Neuronal stem cell (in vitro differentiated cells): ENCODE measurements at regions not wholly inside any gene's neighbourhood (a gene's known extent, or its start where the extent isn't known, plus 50 kb on each side); places are given as distances from the start of the nearest gene placed in this dataset.

Experiments
- DNase-seq: peaks from one replicate; pipeline ENCODE4 v3.0.0-alpha.2; 2013; ENCODE audit warnings: low spot score
- H2AFZ ChIP-seq: one replicate; pipeline ENCODE4 v1.6.1; 2013; ENCODE audit warnings: mild to moderate bottlenecking, low read length, inconsistent platforms
- H2AK5ac ChIP-seq: 2 replicates; pipeline ENCODE4 v1.6.1; 2013; ENCODE audit warnings: low read depth, mild to moderate bottlenecking, inconsistent platforms, low read length, moderate library complexity, mixed read lengths
- H2BK120ac ChIP-seq: 2 replicates; pipeline ENCODE4 v1.6.1; 2013; ENCODE audit warnings: low read depth, mild to moderate bottlenecking, inconsistent platforms, low read length, moderate library complexity, mixed read lengths
- H2BK12ac ChIP-seq: one replicate; pipeline ENCODE4 v1.6.1; 2013; ENCODE audit warnings: low read length, inconsistent platforms
- H2BK15ac ChIP-seq: 2 replicates; pipeline ENCODE4 v1.6.1; 2013; ENCODE audit warnings: mild to moderate bottlenecking, low read length, inconsistent platforms, mixed read lengths
- H2BK5ac ChIP-seq: one replicate; pipeline ENCODE4 v1.6.1; 2013; ENCODE audit warnings: inconsistent platforms, mild to moderate bottlenecking, low read length, moderate library complexity
- H3K14ac ChIP-seq: one replicate; pipeline ENCODE4 v1.6.1; 2013; ENCODE audit warnings: low read length, inconsistent platforms
- H3K18ac ChIP-seq: 2 replicates; pipeline ENCODE4 v1.6.1; 2013; ENCODE audit warnings: low read length, inconsistent platforms
- H3K23ac ChIP-seq: 2 replicates; pipeline ENCODE4 v1.6.1; 2013; ENCODE audit warnings: low read depth, mild to moderate bottlenecking, mixed read lengths, low read length, inconsistent platforms; ENCODE audit not compliant: poor library complexity
- H3K27ac ChIP-seq: replicated peaks from 3 replicates; pipeline ENCODE4 v1.5.1; 2013; ENCODE audit warnings: low read length, inconsistent platforms
- H3K27me3 ChIP-seq, 3 experiments: 2 replicates each; pipeline ENCODE4 v1.6.1; 2013; ENCODE audit warnings: low read length in 3 of 3, mild to moderate bottlenecking in 2 of 3, inconsistent platforms in 1 of 3, low read depth in 1 of 3, mixed read lengths in 1 of 3, moderate library complexity in 1 of 3; ENCODE audit not compliant: control insufficient read depth in 3 of 3, insufficient read depth in 3 of 3
- H3K36me3 ChIP-seq, 2 donors: replicated peaks in 1 of 2; 2 replicates each; pipeline ENCODE4 v1.6.1; 2013; ENCODE audit warnings: low read length in 2 of 2; ENCODE audit not compliant: control insufficient read depth in 2 of 2, insufficient read depth in 2 of 2
- H3K4ac ChIP-seq: 2 replicates; pipeline ENCODE4 v1.6.1; 2013; ENCODE audit warnings: inconsistent platforms, mild to moderate bottlenecking, low read length, moderate library complexity
- H3K4me1 ChIP-seq, 2 donors: 1 replicate in 1 of 2; 2 replicates in 1 of 2; pipeline ENCODE4 v1.6.1; 2013; ENCODE audit warnings: low read length in 2 of 2, low read depth in 1 of 2; ENCODE audit not compliant: control insufficient read depth in 2 of 2, insufficient read depth in 1 of 2
- H3K4me2 ChIP-seq: one replicate; pipeline ENCODE4 v1.6.1; 2013; ENCODE audit warnings: mild to moderate bottlenecking, low read length, inconsistent platforms; ENCODE audit not compliant: insufficient read depth, poor library complexity, severe bottlenecking
- H3K4me3 ChIP-seq, 2 donors: 2 replicates each; pipeline ENCODE4 v1.5.1; 2013; ENCODE audit warnings: low read length in 2 of 2, mild to moderate bottlenecking in 2 of 2, inconsistent platforms in 1 of 2, moderate library complexity in 1 of 2
- H3K79me1 ChIP-seq: one replicate; pipeline ENCODE4 v1.6.1; 2013; ENCODE audit warnings: low read depth, mild to moderate bottlenecking, inconsistent platforms, low read length, moderate library complexity
- H3K9ac ChIP-seq: one replicate; pipeline ENCODE4 v1.6.1; 2013; ENCODE audit warnings: mild to moderate bottlenecking, low read depth, low read length, inconsistent platforms; ENCODE audit not compliant: poor library complexity
- H3K9me3 ChIP-seq, 2 donors: replicated peaks in 1 of 2; 2 replicates each; pipeline versions ENCODE3 to v1.6.1; 2013; ENCODE audit warnings: low read length in 2 of 2, mild to moderate bottlenecking in 2 of 2, inconsistent platforms in 1 of 2, low read depth in 1 of 2, mixed read lengths in 1 of 2, moderate library complexity in 1 of 2; ENCODE audit not compliant: control insufficient read depth in 2 of 2, insufficient read depth in 1 of 2
- H4K8ac ChIP-seq: one replicate; pipeline ENCODE4 v1.6.1; 2013; ENCODE audit warnings: low read depth, mild to moderate bottlenecking, inconsistent platforms, low read length, moderate library complexity
- H4K91ac ChIP-seq: one replicate; pipeline ENCODE4 v1.6.1; 2013; ENCODE audit warnings: low read length, low read depth, mild to moderate bottlenecking, inconsistent platforms; ENCODE audit not compliant: poor library complexity
- whole genome bisulfite sequencing, 2 donors: extraction: QIAGEN DNeasy Blood & Tissue Kit; methylation state at CpG; one replicate each; pipeline ENCODE4 v1.1.7; 2013; ENCODE audit warnings: missing lambda C conversion rate in 2 of 2, mixed read lengths in 1 of 2; ENCODE audit not compliant: insufficient read length in 2 of 2, insufficient replicate concordance in 1 of 2; ENCODE audit errors: extremely low coverage in 2 of 2; 5-methylcytosine and 5-hydroxymethylcytosine counted together

GRCh38 chr10:80751940-80752339 lies 214.2 kb downstream of the SH2D4B start:
- Histone ChIP-seq H4K91ac (no peak overlapping the region), H2AFZ (no peak overlapping the region), H2BK5ac (no peak overlapping the region), H3K14ac (no peak overlapping the region), H2AK5ac (no peak overlapping the region), H3K36me3 (no peaks in the 10 kb centered on the region), H3K9ac (no peak overlapping the region), H3K23ac (no peak overlapping the region), H3K4me1 (peaks cover 0 to 2% of the 10 kb centered on the region in 2 donors), H3K4ac (no peak overlapping the region), H2BK120ac (no peak overlapping the region), H3K4me3 (no peak overlapping the region), H3K4me2 (no peak overlapping the region), H4K8ac (no peak overlapping the region), H2BK15ac (no peak overlapping the region), H3K27me3 (no peaks in the 10 kb centered on the region), H3K79me1 (no peaks in the 10 kb centered on the region), H3K27ac (no peak overlapping the region), H3K18ac (no peak overlapping the region), H3K9me3 (peaks cover 0 to 2% of the 10 kb centered on the region in 2 donors), H2BK12ac (no peak overlapping the region)
- WGBS, 2 donors: no CpG with 5 or more reads among the region's 1 CpG
- DNase-seq: no peak

- Histone ChIP-seq H3K79me1 (no peaks in the 10 kb centered on the region), H3K9me3 (peaks cover 0 to 2% of the 10 kb centered on the region in 2 donors), H3K36me3 (no peaks in the 10 kb centered on the region), H3K4me2 (no peak overlapping the region), H2BK120ac (no peak overlapping the region), H3K27ac (no peak overlapping the region), H3K4me1 (no peaks in the 10 kb centered on the region), H3K14ac (no peak overlapping the region), H2BK15ac (no peak overlapping the region), H3K4ac (no peak overlapping the region), H2AFZ (no peak overlapping the region), H3K27me3 (no peaks in the 10 kb centered on the region), H2BK12ac (no peak overlapping the region), H3K23ac (no peak overlapping the region), H3K4me3 (no peak overlapping the region), H2BK5ac (no peak overlapping the region), H3K9ac (no peak overlapping the region), H4K8ac (no peak overlapping the region), H4K91ac (no peak overlapping the region), H3K18ac (no peak overlapping the region), H2AK5ac (no peak overlapping the region)
- no CpG with 5 or more reads among the region's 1 CpG for WGBS, 2 donors
- no peak for DNase-seq
These were observed 215.9 kb downstream of the SH2D4B start for GRCh38 chr10:80753612-80754011.

GRCh38 chr10:80755893-80756292 lies 218.2 kb downstream of the SH2D4B start:
- H4K8ac ChIP-seq: no peak overlapping the region
- no peak overlapping the region for H3K18ac ChIP-seq
- no peaks in the 10 kb centered on the region for H3K27me3 ChIP-seq
- H4K91ac ChIP-seq: no peak overlapping the region
- H3K14ac ChIP-seq: no peak overlapping the region
- H3K9ac ChIP-seq: no peak overlapping the region
- no peak overlapping the region for H2BK5ac ChIP-seq
- no peaks in the 10 kb centered on the region for H3K79me1 ChIP-seq
- H3K36me3 ChIP-seq: no peaks in the 10 kb centered on the region
- H2BK120ac ChIP-seq: no peak overlapping the region
- no peak for DNase-seq
- no peak overlapping the region for H2BK15ac ChIP-seq
- H3K4me1 ChIP-seq: no peaks in the 10 kb centered on the region
- H3K23ac ChIP-seq: no peak overlapping the region
- H3K4me2 ChIP-seq: no peak overlapping the region
- peaks cover 0 to 2% of the 10 kb centered on the region in 2 donors for H3K9me3 ChIP-seq
- H2AFZ ChIP-seq: no peak overlapping the region
- WGBS, 2 donors: no CpG with 5 or more reads among the region's 2 CpGs
- H3K4ac ChIP-seq: no peak overlapping the region
- H2AK5ac ChIP-seq: no peak overlapping the region
- no peak overlapping the region for H3K27ac ChIP-seq
- H3K4me3 ChIP-seq: no peak overlapping the region
- H2BK12ac ChIP-seq: no peak overlapping the region

GRCh38 chr10:80759693-80760092 lies 222.0 kb downstream of the SH2D4B start:
- Histone ChIP-seq H3K18ac (no peak overlapping the region), H3K4me2 (no peak overlapping the region), H3K14ac (no peak overlapping the region), H3K27ac (no peak overlapping the region), H3K4ac (no peak overlapping the region), H3K9ac (no peak overlapping the region), H2BK12ac (no peak overlapping the region), H3K9me3 (no peaks in the 10 kb centered on the region), H3K36me3 (no peaks in the 10 kb centered on the region), H3K23ac (no peak overlapping the region), H2AK5ac (no peak overlapping the region), H3K79me1 (no peaks in the 10 kb centered on the region), H2BK15ac (no peak overlapping the region), H3K27me3 (no peaks in the 10 kb centered on the region), H3K4me1 (no peaks in the 10 kb centered on the region), H4K91ac (no peak overlapping the region), H3K4me3 (no peak overlapping the region), H4K8ac (no peak overlapping the region), H2BK120ac (no peak overlapping the region), H2AFZ (no peak overlapping the region), H2BK5ac (no peak overlapping the region)
- no CpG with 5 or more reads among the region's 5 CpGs for WGBS, 2 donors
- DNase-seq: no peak
